ENCODE measurements at regions not wholly inside any gene's neighbourhood (a gene's known extent, or its start where the extent isn't known, plus 50 kb on each side); places are given as distances from the start of the nearest gene placed in this dataset.

DNA sequence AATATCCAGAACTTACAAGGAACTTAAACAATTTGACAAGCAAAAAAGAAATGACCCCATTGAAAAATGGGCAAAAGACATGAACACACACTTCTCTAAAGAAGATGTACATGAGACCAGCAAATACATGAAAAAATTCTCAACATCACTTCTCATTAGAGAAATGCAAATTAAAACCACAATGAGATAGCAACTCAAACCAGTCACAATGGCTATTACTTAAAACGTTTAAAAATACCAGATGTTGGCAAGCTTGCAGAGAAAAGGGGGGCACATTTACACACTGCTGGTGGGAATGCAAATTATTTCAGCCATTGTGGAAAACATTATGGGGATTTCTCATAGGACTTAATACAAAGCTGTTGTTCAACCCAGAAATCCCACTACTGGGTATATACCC is 1634.0 kb downstream of the NCAM2 start:
- H3K56ac ChIP-seq (replicated peaks; ENCODE audit: insufficient read length, low read depth, low read length) = no peak overlapping the region
- H3K23ac ChIP-seq (ENCODE audit: insufficient read length) = no peak overlapping the region
- H3K79me2 ChIP-seq (ENCODE audit: control insufficient read depth in 1 of 2, insufficient read depth in 2 of 2, low read length in 2 of 2) = no peaks in the 10 kb centered on the region
- no peak overlapping the region for H2AFZ ChIP-seq (ENCODE audit: low read length)
- H3K27ac ChIP-seq (ENCODE audit: low read depth, low read length) = no peak overlapping the region
- no peak overlapping the region for H2BK12ac ChIP-seq (ENCODE audit: low read depth, low read length)
- FAIRE-seq (no peak), DNase-seq (ENCODE audit: low read depth in 1 of 2, low spot score in 2 of 2) (no peak)
- H2BK5ac ChIP-seq (ENCODE audit: low read depth, low read length) = no peak overlapping the region
- ChIA-PET POLR2A (ENCODE audit: partially characterized antibody) (no interaction called here), CTCF (ENCODE audit: partially characterized antibody) (interaction anchor here (1.5 kb wide), 1 partner anchor 16 kb away, joined by 3 read pairs; no protein-coding TSS in a partner anchor)
- H4K5ac ChIP-seq (ENCODE audit: insufficient read length, low read depth, low read length) = no peak overlapping the region
- H4K8ac ChIP-seq (ENCODE audit: extremely low read depth, insufficient read depth, low read length) = no peak overlapping the region
- WGBS, 2 experiments (ENCODE audit: extremely low coverage in 1 of 2, insufficient coverage in 1 of 2, insufficient read length in 1 of 2, insufficient replicate concordance in 2 of 2, low coverage in 1 of 2, low lambda C conversion rate in 2 of 2, missing lambda C conversion rate in 1 of 2) = 91% methylated on average over 1 of the region's 1 CpG; no CpG with 5 or more reads in 1 of the 2 experiments
- H3K4me1 ChIP-seq (replicated peaks in 1 of 4; ENCODE audit: control insufficient read depth in 3 of 4, insufficient read depth in 4 of 4, low read length in 3 of 4) = peaks cover 0 to 3% (median 0%) of the 10 kb centered on the region in 4 experiments; a peak in 1 of 7 replicates
- TF ChIP-seq, protein P1, sequence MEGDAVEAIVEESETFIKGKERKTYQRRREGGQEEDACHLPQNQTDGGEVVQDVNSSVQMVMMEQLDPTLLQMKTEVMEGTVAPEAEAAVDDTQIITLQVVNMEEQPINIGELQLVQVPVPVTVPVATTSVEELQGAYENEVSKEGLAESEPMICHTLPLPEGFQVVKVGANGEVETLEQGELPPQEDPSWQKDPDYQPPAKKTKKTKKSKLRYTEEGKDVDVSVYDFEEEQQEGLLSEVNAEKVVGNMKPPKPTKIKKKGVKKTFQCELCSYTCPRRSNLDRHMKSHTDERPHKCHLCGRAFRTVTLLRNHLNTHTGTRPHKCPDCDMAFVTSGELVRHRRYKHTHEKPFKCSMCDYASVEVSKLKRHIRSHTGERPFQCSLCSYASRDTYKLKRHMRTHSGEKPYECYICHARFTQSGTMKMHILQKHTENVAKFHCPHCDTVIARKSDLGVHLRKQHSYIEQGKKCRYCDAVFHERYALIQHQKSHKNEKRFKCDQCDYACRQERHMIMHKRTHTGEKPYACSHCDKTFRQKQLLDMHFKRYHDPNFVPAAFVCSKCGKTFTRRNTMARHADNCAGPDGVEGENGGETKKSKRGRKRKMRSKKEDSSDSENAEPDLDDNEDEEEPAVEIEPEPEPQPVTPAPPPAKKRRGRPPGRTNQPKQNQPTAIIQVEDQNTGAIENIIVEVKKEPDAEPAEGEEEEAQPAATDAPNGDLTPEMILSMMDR (IDR thresholded peaks at IDR 0.05; ENCODE audit: control extremely low read depth in 1 of 3, insufficient read depth in 1 of 3, low read depth in 1 of 3, low read length in 3 of 3) = no peak
- TF ChIP-seq SAP30 (IDR thresholded peaks at IDR 0.05; ENCODE audit: insufficient read depth, insufficient replicate concordance, low read length) (no peak), POU5F1 (IDR thresholded peaks at IDR 0.05; ENCODE audit: low read depth, low read length) (no peak), YY1 (IDR thresholded peaks at IDR 0.05; ENCODE audit: low read depth, low read length) (no peak)
- H4K20me1 ChIP-seq (replicated peaks in 1 of 2; ENCODE audit: control insufficient read depth in 1 of 2, insufficient read depth in 2 of 2, low read length in 2 of 2) = no peaks in the 10 kb centered on the region
- H3K9me3 ChIP-seq (ENCODE audit: insufficient read depth in 2 of 2, low read depth in 1 of 2, low read length in 1 of 2) = no peaks in the 10 kb centered on the region
- no peaks in the 10 kb centered on the region for H3K27me3 ChIP-seq (replicated peaks in 1 of 4; ENCODE audit: control insufficient read depth in 3 of 4, extremely low read depth in 1 of 4, insufficient read depth in 3 of 4, low read length in 3 of 4)
- no peaks in the 10 kb centered on the region for H3K23me2 ChIP-seq (ENCODE audit: low read depth, low read length)
- no peaks in the 10 kb centered on the region for H3K36me3 ChIP-seq (ENCODE audit: control insufficient read depth in 2 of 4, insufficient read depth in 4 of 4, low read length in 3 of 4)
- H4K91ac ChIP-seq (replicated peaks; ENCODE audit: insufficient read length, low read length) = no peak overlapping the region
- no peak overlapping the region for H3K4me3 ChIP-seq (ENCODE audit: extremely low read depth in 1 of 4, insufficient read depth in 2 of 4, low read depth in 3 of 4, low read length in 4 of 4)
- H3K79me1 ChIP-seq (ENCODE audit: low read depth, low read length) = no peaks in the 10 kb centered on the region
- H3K4ac ChIP-seq (replicated peaks; ENCODE audit: insufficient read length, low read depth, low read length) = no peak overlapping the region
- H3K4me2 ChIP-seq (ENCODE audit: insufficient read depth in 1 of 2, low read depth in 2 of 2, low read length in 2 of 2) = no peak overlapping the region
- H2BK20ac ChIP-seq (ENCODE audit: low read length) = no peak overlapping the region
- no peak overlapping the region for H2AK5ac ChIP-seq (ENCODE audit: low read depth, low read length)
- no peak overlapping the region for H2BK15ac ChIP-seq (ENCODE audit: low read length)
- H3K14ac ChIP-seq (ENCODE audit: insufficient read length) = no peak overlapping the region
- H3K18ac ChIP-seq (ENCODE audit: extremely low read depth, low read length) = no peak overlapping the region
- H2BK120ac ChIP-seq (replicated peaks; ENCODE audit: low read depth, low read length) = no peak overlapping the region
- H3K9ac ChIP-seq (replicated peaks in 1 of 4; ENCODE audit: extremely low read depth in 1 of 4, low read depth in 3 of 4, low read length in 3 of 4) = no peak overlapping the region

Measured in H1 (cell line).